ENCODE measurements at regions not wholly inside any gene's neighbourhood (a gene's known extent, or its start where the extent isn't known, plus 50 kb on each side); places are given as distances from the start of the nearest gene placed in this dataset.

GRCh38 chr4:187786190-187786589 is 209.4 kb upstream of the ZFP42 start:
- no peak for TF ChIP-seq POLR2AphosphoS5 (IDR thresholded peaks at IDR 0.05)
- TF ChIP-seq POLR2A (IDR thresholded peaks at IDR 0.05) = no peak
